ENCODE measurements at regions not wholly inside any gene's neighbourhood (a gene's known extent, or its start where the extent isn't known, plus 50 kb on each side); places are given as distances from the start of the nearest gene placed in this dataset.

DNA sequence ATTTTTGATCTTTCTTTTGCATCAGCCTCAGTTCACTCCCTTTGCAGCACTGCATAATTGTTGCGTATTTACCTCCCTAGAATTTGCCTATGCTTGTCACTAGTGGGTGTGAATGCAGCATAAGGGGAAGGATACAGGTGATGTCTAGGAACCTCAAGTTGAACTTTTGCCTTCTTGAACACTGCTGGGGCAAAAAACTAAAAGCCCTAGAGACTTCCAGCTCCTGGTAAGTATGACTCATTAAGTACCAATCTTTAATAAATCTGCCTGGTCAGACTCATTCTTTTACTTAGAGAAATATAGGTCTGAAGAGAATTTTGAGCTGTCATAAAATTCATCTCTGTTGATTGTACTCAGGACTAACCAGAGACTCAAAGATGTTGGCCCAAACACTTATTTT lies 547.3 kb upstream of the FANCL start:
- no peak overlapping the region for H3K4me3 ChIP-seq (ENCODE audit: low read depth, low read length)
- no peaks in the 10 kb centered on the region for H3K36me3 ChIP-seq (ENCODE audit: control insufficient read depth, insufficient read depth, low read length)
- DNase-seq (ENCODE audit: low read depth), result no peak
- ChIA-PET POLR2A (no interaction called here), CTCF (interaction anchor here (0.7 to 1.8 kb wide), 2 partner anchors 10 to 30 kb away, joined by 3 to 4 read pairs; no protein-coding TSS in a partner anchor)
- H3K27me3 ChIP-seq (ENCODE audit: control insufficient read depth, insufficient read depth, low read length), result no peaks in the 10 kb centered on the region
- TF ChIP-seq, protein P1, sequence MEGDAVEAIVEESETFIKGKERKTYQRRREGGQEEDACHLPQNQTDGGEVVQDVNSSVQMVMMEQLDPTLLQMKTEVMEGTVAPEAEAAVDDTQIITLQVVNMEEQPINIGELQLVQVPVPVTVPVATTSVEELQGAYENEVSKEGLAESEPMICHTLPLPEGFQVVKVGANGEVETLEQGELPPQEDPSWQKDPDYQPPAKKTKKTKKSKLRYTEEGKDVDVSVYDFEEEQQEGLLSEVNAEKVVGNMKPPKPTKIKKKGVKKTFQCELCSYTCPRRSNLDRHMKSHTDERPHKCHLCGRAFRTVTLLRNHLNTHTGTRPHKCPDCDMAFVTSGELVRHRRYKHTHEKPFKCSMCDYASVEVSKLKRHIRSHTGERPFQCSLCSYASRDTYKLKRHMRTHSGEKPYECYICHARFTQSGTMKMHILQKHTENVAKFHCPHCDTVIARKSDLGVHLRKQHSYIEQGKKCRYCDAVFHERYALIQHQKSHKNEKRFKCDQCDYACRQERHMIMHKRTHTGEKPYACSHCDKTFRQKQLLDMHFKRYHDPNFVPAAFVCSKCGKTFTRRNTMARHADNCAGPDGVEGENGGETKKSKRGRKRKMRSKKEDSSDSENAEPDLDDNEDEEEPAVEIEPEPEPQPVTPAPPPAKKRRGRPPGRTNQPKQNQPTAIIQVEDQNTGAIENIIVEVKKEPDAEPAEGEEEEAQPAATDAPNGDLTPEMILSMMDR (IDR thresholded peaks at IDR 0.05; ENCODE audit: insufficient read depth, low read depth, low read length), result no peak

DNA sequence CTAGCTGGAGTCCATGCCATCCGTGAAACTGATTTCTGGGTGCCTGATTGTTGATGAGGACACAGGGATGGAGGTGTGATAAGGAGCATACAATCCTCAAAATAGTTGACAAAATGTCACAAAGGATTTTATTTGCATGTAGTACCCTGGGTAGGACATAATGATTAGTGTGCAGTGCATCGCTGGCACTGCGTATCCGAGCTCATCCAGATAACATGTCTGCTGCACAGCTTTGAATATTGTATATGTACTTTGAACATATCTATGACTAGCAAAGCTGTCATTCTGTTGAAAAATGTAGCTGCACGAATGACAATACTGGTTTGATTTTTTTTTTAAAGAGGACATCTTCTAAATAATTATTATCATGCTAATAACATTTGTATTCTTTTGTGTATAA lies 529.7 kb upstream of the FANCL start:
- DNase-seq (ENCODE audit: low read depth), result no peak
- TF ChIP-seq, protein P1 (IDR thresholded peaks at IDR 0.05; ENCODE audit: insufficient read depth, low read depth, low read length), result no peak
- Histone ChIP-seq H3K36me3 (ENCODE audit: control insufficient read depth, insufficient read depth, low read length) (no peaks in the 10 kb centered on the region), H3K27me3 (ENCODE audit: control insufficient read depth, insufficient read depth, low read length) (no peaks in the 10 kb centered on the region; the same call in 1 of the 2 replicates), H3K4me3 (ENCODE audit: low read depth, low read length) (no peak overlapping the region)
- ChIA-PET POLR2A (no interaction called here), CTCF (no interaction called here)

DNA sequence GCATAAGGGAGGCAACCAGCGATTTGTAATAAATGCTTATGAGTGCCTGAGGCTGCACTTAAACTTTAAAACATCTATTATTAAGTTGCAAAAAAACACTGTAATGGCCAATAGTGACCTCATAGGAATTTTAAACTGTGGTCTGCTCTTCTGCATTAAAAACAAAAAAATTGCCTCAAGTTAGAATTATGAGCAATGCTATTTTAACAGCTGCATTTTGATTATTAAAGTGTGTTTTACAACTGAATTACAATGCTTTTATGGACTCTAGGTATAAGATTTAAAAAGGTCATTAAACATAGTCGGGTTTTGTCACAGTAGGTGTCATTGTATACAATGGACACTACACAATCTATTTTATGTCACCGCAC lies 528.7 kb upstream of the FANCL start:
- H3K36me3 ChIP-seq (ENCODE audit: control insufficient read depth, insufficient read depth, low read length), result no peaks in the 10 kb centered on the region
- ChIA-PET POLR2A (no interaction called here), CTCF (no interaction called here)
- TF ChIP-seq, protein P1 (IDR thresholded peaks at IDR 0.05; ENCODE audit: insufficient read depth, low read depth, low read length), result no peak
- H3K27me3 ChIP-seq (ENCODE audit: control insufficient read depth, insufficient read depth, low read length), result no peaks in the 10 kb centered on the region; the same call in 1 of the 2 replicates
- DNase-seq (ENCODE audit: low read depth), result peak; percentile 4
- H3K4me3 ChIP-seq (ENCODE audit: low read depth, low read length), result no peak overlapping the region

DNA sequence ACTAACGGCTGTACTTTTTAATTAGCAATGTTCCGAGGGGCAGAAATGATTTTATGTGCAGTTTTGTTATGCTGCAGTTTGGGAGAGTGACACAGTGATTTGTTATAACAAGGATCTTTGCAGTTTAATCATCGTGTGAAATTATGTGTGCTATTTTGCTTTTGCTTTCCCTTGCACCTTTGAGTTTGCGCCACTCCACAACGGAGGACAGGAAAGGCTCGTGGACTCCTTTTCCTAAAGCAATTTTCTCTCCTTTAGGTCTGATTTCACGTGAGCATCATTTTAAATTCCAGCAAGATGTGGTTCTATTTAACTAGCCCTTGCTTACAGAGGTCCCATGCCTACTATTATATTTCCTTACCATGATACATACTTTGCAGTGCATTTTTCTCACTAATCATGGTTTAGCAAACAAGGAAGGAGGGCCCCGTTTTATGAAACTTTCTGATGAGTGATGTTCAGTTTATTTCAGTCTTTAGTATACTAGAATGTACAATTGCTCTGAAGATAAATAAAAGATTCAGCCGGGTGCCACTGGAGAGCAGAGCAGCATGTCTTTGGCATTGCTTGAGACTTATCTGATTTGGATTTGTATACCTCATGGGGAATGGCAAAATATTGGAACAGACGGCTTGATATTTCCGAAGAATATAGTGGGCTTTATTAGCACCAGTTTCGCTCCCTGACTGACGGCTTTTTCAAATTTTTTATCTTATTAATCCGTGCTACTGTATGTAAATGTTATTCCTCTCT lies 528.2 kb upstream of the FANCL start:
- CTCF ChIA-PET, result no interaction called here
- TF ChIP-seq, protein P1 (IDR thresholded peaks at IDR 0.05; ENCODE audit: insufficient read depth, low read depth, low read length), result no peak
- Histone ChIP-seq H3K27me3 (ENCODE audit: control insufficient read depth, insufficient read depth, low read length) (no peaks in the 10 kb centered on the region), H3K36me3 (ENCODE audit: control insufficient read depth, insufficient read depth, low read length) (no peaks in the 10 kb centered on the region), H3K4me3 (ENCODE audit: low read depth, low read length) (no peak overlapping the region)
- DNase-seq (ENCODE audit: low read depth), result no peak
- POLR2A ChIA-PET, result no interaction called here

DNA sequence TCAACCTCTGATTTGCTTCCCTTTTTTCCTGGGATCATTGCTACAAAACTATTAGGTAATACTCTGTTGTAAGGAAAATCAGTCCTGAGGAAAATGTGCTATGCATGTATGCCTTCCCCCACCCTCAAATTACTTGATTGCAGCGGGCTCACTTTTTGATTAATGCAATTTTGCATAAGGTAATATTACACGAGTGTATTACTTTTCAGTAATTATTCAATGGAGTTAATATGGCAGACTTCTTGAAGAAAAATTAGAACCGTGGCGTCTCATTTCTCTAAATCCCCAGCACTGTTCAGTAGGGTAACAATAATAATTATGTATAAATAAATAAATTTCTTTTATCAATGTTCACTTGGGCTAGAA lies 527.6 kb upstream of the FANCL start:
- no peaks in the 10 kb centered on the region for H3K27me3 ChIP-seq (ENCODE audit: control insufficient read depth, insufficient read depth, low read length)
- TF ChIP-seq, protein P1 (IDR thresholded peaks at IDR 0.05; ENCODE audit: insufficient read depth, low read depth, low read length), result no peak
- CTCF ChIA-PET, result no interaction called here
- no peak overlapping the region for H3K4me3 ChIP-seq (ENCODE audit: low read depth, low read length)
- POLR2A ChIA-PET, result no interaction called here
- H3K36me3 ChIP-seq (ENCODE audit: control insufficient read depth, insufficient read depth, low read length), result no peaks in the 10 kb centered on the region
- DNase-seq (ENCODE audit: low read depth), result no peak
